Fibroblast of skin of right biceps (primary cell): ENCODE measurements at regions not wholly inside any gene's neighbourhood (a gene's known extent, or its start where the extent isn't known, plus 50 kb on each side); places are given as distances from the start of the nearest gene placed in this dataset.

Source experiments
- DNase-seq: peaks from one replicate; pipeline ENCODE4 v3.0.0-alpha.2; 2013

- no peak for DNase-seq
Observed at GRCh38 chrX:98646351-98646750, 1762.6 kb downstream of the RPA4 start.

- DNase-seq = no peak
Observed at GRCh38 chrX:98654565-98654964, 1755.5 kb downstream of the PCDH19 start.
